Heart left ventricle (tissue), 16 donors: ENCODE measurements at regions not wholly inside any gene's neighbourhood (a gene's known extent, or its start where the extent isn't known, plus 50 kb on each side); places are given as distances from the start of the nearest gene placed in this dataset.

Source experiments
- ATAC-seq, 4 donors: fragments of 200-7000 bp; cut with Tn5 transposase; one replicate each; pipeline ENCODE4 v1.9.1; 2020 to 2022; ENCODE audit warnings: moderate library complexity in 4 of 4, mild to moderate bottlenecking in 3 of 4, moderate number of reproducible peaks in 1 of 4
- DNase-seq, 5 donors: peaks; one replicate each; pipeline ENCODE4 v3.0.0-alpha.2; 2020
- H3K27ac ChIP-seq, 12 donors: fragments of 200-600 bp; sonication (generic) in 4 of 12; one replicate each; pipeline versions ENCODE4 v1.5.0 to v1.8.0; 2016 to 2022; ENCODE audit warnings: mild to moderate bottlenecking in 2 of 12
- H3K27me3 ChIP-seq, 9 donors: fragments of 200-600 bp; sonication (generic) in 2 of 9; one replicate each; pipeline versions ENCODE4 v1.5.1 to v1.8.0; 2016 to 2022; ENCODE audit warnings: mild to moderate bottlenecking in 3 of 9
- H3K36me3 ChIP-seq, 9 donors: fragments of 200-600 bp; sonication (generic) in 2 of 9; one replicate each; pipeline versions ENCODE4 v1.5.0 to v1.8.0; 2018 to 2022; ENCODE audit warnings: mild to moderate bottlenecking in 2 of 9
- H3K4me1 ChIP-seq, 12 donors: fragments of 200-600 bp; sonication (generic) in 4 of 12; one replicate each; pipeline versions ENCODE4 v1.5.0 to v1.8.0; 2016 to 2022; ENCODE audit warnings: mild to moderate bottlenecking in 3 of 12
- H3K4me3 ChIP-seq, 12 donors: fragments of 200-600 bp; sonication (generic) in 4 of 12; one replicate each; pipeline versions ENCODE4 v1.5.0 to v1.8.0; 2017 to 2022; ENCODE audit warnings: mild to moderate bottlenecking in 9 of 12, moderate library complexity in 4 of 12
- H3K9me3 ChIP-seq, 12 donors: fragments of 200-600 bp; sonication (generic) in 4 of 12; one replicate each; pipeline versions ENCODE4 v1.5.0 to v1.8.0; 2016 to 2022; ENCODE audit warnings: mild to moderate bottlenecking in 1 of 12
- CTCF ChIP-seq, 12 donors: fragments of 200-600 bp; sonication (generic) in 4 of 12; IDR thresholded peaks; one replicate each; pipeline versions ENCODE4 v1.5.0 to v1.8.0; 2018 to 2022; ENCODE audit warnings: antibody characterized with exemption in 12 of 12, mild to moderate bottlenecking in 5 of 12
- POLR2A ChIP-seq, 2 donors: fragments of 450-650 bp; IDR thresholded peaks; one replicate each; pipeline ENCODE4 v1.6.1; 2017; ENCODE audit warnings: antibody characterized with exemption in 2 of 2, mild to moderate bottlenecking in 2 of 2, moderate library complexity in 2 of 2
- WGBS, 4 donors: extraction: QIAGEN DNeasy Blood & Tissue Kit in 2 of 4; methylation state at CpG; one replicate each; pipeline versions ENCODE4 v1.1.5 to v1.1.7; 2013 to 2018; 5-methylcytosine and 5-hydroxymethylcytosine counted together
- intact Hi-C, 10 donors: fragments of 100-400 bp; cut with DNase I; formaldehyde crosslinking; loops; one replicate each; pipeline versions ENCODE4 v1.11.1 to v1.14.2; 2022
- donor health status: ischemic (EF 13 %, LVEDD 7.1; RV severe dilation, severe dysfunction).
- donor health status: healthy with polysubstance abuse.
- donor health status: DM: no; HTN: yes; CAD: no.
- donor health status: DM: no; HTN: no; CAD: no.
- donor health status: ischemic (EF 25% LVEDD 6.9; RV normal size, moderate dysfunction).
- donor health status: ischemic (EF 25% LVEDD 5.7; RV mildly dilated, moderate dysfunction).
- donor health status: healthy.
- donor health status: DM: yes; HTN: yes; CAD: no.
- donor health status: ischemic (EF 35%, LVEDD 5.7; RV mildly dilated, moderate dysfunction).
- donor health status: nonischemic (EF 11% LVEDD 7.7; RV severe dilation, severe dysfunction).
- donor health status: DM: yes; HTN: yes; CAD: no.
- donor health status: PGD.
- donor health status: ischemic (EF 29% LVEDD 5.4; RV normal size, mild dysfunction).
- donor health status: nonischemic (EF 23%, LVEDD 6.1; RV moderate dilation, normal function).

DNA sequence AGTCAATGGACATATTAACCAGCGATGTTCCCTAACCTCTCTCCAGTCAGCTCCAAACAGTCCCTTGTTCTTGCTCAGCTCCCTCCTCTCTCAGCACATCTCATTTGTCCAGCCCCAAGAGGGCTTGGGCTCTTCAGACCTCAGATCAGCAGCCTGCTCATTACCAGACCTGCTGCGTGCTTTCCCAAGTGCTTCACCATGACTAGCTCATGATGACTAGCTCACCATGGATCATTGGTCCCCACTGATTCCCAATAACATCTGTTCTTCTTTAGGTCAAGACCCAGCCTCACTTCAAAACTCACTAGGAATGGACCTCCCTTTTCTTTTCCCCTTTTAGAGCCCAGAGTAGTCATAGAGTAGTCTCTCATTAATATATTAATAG, 121.9 kb downstream of the SLC16A9 start:
- no peak for TF ChIP-seq POLR2A (IDR thresholded peaks at IDR 0.05)
- no peak for TF ChIP-seq CTCF (IDR thresholded peaks at IDR 0.05)
- intact Hi-C loops = loop anchor here in 2 of 10 donors (10.0 kb wide), 1 partner anchor 633 kb away; no protein-coding TSS in a partner anchor

DNA sequence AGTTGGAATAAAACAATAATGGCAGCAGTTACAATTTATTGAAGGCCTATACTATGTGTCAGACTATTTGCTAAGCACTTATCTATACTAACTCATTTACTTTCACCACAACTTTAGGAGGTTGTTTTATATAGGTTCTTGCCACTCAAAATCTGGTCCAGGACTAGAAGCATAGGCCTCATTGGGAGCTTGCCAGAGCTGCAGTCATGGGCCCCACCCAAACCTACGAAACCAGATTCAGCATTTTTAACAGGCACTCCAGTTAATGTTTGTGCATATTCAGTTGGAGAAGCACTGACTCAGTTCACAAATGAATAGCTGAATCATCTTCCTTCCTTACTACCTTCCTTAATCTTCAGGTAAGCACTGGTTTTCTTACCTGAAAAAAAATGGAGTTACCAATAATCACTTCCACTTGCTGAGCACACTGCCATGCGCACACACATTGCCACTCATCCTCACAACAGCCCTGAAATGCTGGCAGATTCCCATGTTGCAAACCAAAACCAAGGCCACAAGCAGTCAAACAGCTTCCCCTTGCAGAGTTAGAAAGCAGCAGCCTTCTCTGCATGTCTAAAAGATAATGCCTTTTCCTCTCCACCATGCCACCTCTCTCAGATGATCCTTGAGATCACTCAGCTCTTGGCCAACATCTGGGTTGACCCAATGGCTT, 122.4 kb downstream of the SLC16A9 start:
- TF ChIP-seq POLR2A (IDR thresholded peaks at IDR 0.05) (no peak), CTCF (IDR thresholded peaks at IDR 0.05) (no peak)
- Histone ChIP-seq H3K9me3 (no peaks in the 10 kb centered on the region), H3K27me3 (no peaks in the 10 kb centered on the region), H3K36me3 (no peaks in the 10 kb centered on the region), H3K4me3 (no peak overlapping the region), H3K27ac (no peak overlapping the region), H3K4me1 (peaks cover 0 to 9% (median 0%) of the 10 kb centered on the region in 12 donors)
- intact Hi-C loops = loop anchor here in 2 of 10 donors (10.0 kb wide), 1 partner anchor 632 kb away; no protein-coding TSS in a partner anchor
- DNase-seq (no peak), ATAC-seq (no peak)
- WGBS, 4 donors = 84 to 98% (median 89%) methylated on average over 2 of the region's 2 CpGs

More for the DNA sequence above, 121.9 kb downstream of the SLC16A9 start:
- Histone ChIP-seq H3K27ac (no peak overlapping the region), H3K4me1 (peaks cover 0 to 4% (median 0%) of the 10 kb centered on the region in 12 donors), H3K27me3 (no peaks in the 10 kb centered on the region), H3K4me3 (no peak overlapping the region), H3K36me3 (no peaks in the 10 kb centered on the region), H3K9me3 (no peaks in the 10 kb centered on the region)
- no peak for DNase-seq
- no peak for ATAC-seq
- 48 to 95% (median 71%) methylated on average over 2 of the region's 2 CpGs for WGBS, 4 donors

DNA sequence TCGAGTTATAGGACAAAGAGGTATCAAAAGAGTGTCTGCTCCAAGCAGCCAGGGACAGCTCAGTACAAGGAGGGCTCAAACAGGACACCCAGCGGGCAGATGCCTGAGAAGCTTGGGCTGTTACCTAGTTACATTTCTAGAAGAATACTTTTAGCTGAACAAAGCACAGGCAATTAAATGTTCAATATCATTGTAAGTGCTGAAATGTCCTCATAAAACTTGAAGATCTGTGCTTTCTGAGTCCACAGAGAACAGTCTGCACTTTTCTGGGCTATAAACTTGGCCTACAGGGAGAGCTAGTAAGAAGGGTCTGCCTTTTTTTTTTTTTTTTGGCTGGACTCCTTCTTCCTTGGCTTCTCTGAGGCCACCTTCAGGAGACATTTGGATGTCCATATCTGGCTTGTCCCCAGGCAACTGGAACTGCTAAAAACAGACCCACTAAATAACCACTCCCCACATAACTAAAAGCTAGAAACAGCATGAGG, 123.2 kb downstream of the SLC16A9 start:
- H3K4me3 ChIP-seq = no peak overlapping the region
- peak overlapping the region in 1 of 12 donors; percentile 73 for H3K27ac ChIP-seq
- 69 to 91% (median 75%) methylated on average over 2 of the region's 2 CpGs for WGBS, 4 donors
- DNase-seq (no peak), ATAC-seq (no peak)
- H3K9me3 ChIP-seq = no peaks in the 10 kb centered on the region
- H3K36me3 ChIP-seq = no peaks in the 10 kb centered on the region
- no peaks in the 10 kb centered on the region for H3K27me3 ChIP-seq
- peaks cover 0 to 13% (median 0%) of the 10 kb centered on the region in 12 donors for H3K4me1 ChIP-seq
- no peak for TF ChIP-seq POLR2A (IDR thresholded peaks at IDR 0.05)
- TF ChIP-seq CTCF (IDR thresholded peaks at IDR 0.05) = no peak
- intact Hi-C loops = loop anchor here in 2 of 10 donors (10.0 kb wide), 1 partner anchor 632 kb away; no protein-coding TSS in a partner anchor

DNA sequence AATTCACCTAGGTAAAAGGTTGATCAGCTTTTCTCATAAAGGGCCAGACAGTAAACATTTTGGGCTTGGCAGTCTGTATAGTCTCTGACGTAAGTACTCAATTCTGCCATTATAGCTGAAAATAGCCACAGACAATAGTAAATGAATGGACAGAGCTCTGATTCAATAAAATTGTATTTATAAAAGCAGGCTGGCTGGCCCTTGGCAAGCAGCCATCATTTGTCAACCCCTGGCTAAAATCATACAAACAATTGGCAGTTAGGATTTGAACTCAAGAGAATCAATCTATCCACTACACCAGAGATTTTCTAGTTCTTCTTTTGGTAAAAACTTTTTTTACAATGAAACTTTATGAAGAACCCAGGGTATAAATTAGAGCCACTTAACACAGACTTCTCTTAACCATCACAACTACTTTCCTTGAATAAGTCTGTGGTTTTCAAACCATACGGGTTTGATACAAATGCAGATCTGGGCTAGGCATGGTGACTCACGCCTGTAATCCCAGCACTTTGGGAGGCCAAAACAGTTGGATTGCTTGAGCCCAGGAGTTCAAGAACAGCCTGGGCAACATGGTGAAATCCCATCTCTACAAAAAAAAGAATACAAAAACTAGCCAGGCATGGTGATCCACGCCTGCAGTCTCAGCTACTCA, 124.5 kb downstream of the SLC16A9 start:
- Histone ChIP-seq H3K4me1 (peaks cover 0 to 18% (median 0%) of the 10 kb centered on the region in 12 donors), H3K4me3 (no peak overlapping the region), H3K27ac (peak overlapping the region in 1 of 12 donors; percentile 73), H3K36me3 (no peaks in the 10 kb centered on the region), H3K9me3 (no peaks in the 10 kb centered on the region), H3K27me3 (no peaks in the 10 kb centered on the region)
- WGBS, 4 donors = 78 to 84% (median 80%) methylated on average over 4 of the region's 4 CpGs
- intact Hi-C loops = loop anchor here in 2 of 10 donors (10.0 kb wide), 1 partner anchor 630 kb away; no protein-coding TSS in a partner anchor
- DNase-seq (no peak), ATAC-seq (no peak)
- no peak for TF ChIP-seq CTCF (IDR thresholded peaks at IDR 0.05)
- TF ChIP-seq POLR2A (IDR thresholded peaks at IDR 0.05) = no peak
